ENCODE measurements at regions not wholly inside any gene's neighbourhood (a gene's known extent, or its start where the extent isn't known, plus 50 kb on each side); places are given as distances from the start of the nearest gene placed in this dataset.

GRCh38 chr5:84688566-84688965 is 303.9 kb upstream of the EDIL3 start:
- TF ChIP-seq EP300 (IDR thresholded peaks at IDR 0.05) (no peak), POLR2AphosphoS5 (IDR thresholded peaks at IDR 0.05) (no peak)
- TF ChIP-seq, protein P1, sequence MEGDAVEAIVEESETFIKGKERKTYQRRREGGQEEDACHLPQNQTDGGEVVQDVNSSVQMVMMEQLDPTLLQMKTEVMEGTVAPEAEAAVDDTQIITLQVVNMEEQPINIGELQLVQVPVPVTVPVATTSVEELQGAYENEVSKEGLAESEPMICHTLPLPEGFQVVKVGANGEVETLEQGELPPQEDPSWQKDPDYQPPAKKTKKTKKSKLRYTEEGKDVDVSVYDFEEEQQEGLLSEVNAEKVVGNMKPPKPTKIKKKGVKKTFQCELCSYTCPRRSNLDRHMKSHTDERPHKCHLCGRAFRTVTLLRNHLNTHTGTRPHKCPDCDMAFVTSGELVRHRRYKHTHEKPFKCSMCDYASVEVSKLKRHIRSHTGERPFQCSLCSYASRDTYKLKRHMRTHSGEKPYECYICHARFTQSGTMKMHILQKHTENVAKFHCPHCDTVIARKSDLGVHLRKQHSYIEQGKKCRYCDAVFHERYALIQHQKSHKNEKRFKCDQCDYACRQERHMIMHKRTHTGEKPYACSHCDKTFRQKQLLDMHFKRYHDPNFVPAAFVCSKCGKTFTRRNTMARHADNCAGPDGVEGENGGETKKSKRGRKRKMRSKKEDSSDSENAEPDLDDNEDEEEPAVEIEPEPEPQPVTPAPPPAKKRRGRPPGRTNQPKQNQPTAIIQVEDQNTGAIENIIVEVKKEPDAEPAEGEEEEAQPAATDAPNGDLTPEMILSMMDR (IDR thresholded peaks at IDR 0.05) = no peak

Data from sigmoid colon (tissue), 4 donors.